HepG2 (cell line): ENCODE measurements at regions not wholly inside any gene's neighbourhood (a gene's known extent, or its start where the extent isn't known, plus 50 kb on each side); places are given as distances from the start of the nearest gene placed in this dataset.

ENCODE experiments used
- ATAC-seq: fragments of 200-7000 bp; cut with Tn5 transposase; 3 replicates; pipeline ENCODE4 v1.9.1; 2020; ENCODE audit warnings: mild to moderate bottlenecking, moderate library complexity
- BruUV-seq: library from RNA; stranded (reverse); fragments of 400-500 nt; replicated peaks from 2 replicates; lab custom pipeline; 2021; lab: Mats Ljungman, UMichigan
- CTCF ChIA-PET: fragments of 300-600 bp; formaldehyde crosslinking; extraction: SDS; loops from one replicate; lab custom pipeline; 2021; ENCODE audit warnings: low total read pairs, inconsistent platforms, low intra/inter-chr PET ratio; lab: Yijun Ruan, JAX
- POLR2A ChIA-PET: fragments of 350-600 bp; sonication (Branson Sonifier 250); formaldehyde crosslinking; loops from one replicate; lab custom pipeline; 2020; ENCODE audit warnings: antibody characterized with exemption, inconsistent platforms; lab: Yijun Ruan, JAX
- DNase-seq: peaks from one replicate; pipeline ENCODE4 v3.0.0-alpha.2; 2015; ENCODE audit warnings: low spot score
- FAIRE-seq: peaks from 3 replicates; lab custom pipeline; 2011; peaks lifted over from hg19 to GRCh38; lab: Jason Lieb, UNC
- H2AFZ ChIP-seq: one replicate; pipeline ENCODE4 v1.6.1; 2011; ENCODE audit warnings: low read length, inconsistent platforms
- H3K27ac ChIP-seq: fragments of 300-600 bp; 3 replicates; pipeline ENCODE4 v1.8.0; 2011; ENCODE audit warnings: mixed run types, mild to moderate bottlenecking, mixed read lengths, low read length, inconsistent platforms; ENCODE audit not compliant: insufficient read depth; ENCODE audit errors: extremely low read length
- H3K27me3 ChIP-seq, 2 experiments: fragments of 200-600 bp in 1 of 2; 2 replicates in 1 of 2; 3 replicates in 1 of 2; pipeline versions ENCODE4 v1.6.0 to v1.8.0; 2011; ENCODE audit warnings: low read length in 2 of 2, mild to moderate bottlenecking in 2 of 2, moderate library complexity in 2 of 2, inconsistent platforms in 1 of 2; ENCODE audit not compliant: insufficient read depth in 2 of 2, control insufficient read depth in 1 of 2
- H3K36me3 ChIP-seq, 2 experiments: fragments of 200-600 bp in 1 of 2; replicated peaks in 1 of 2; 2 replicates in 1 of 2; 3 replicates in 1 of 2; pipeline versions ENCODE4 v1.5.1 to v1.8.0; 2011; ENCODE audit warnings: low read length in 2 of 2, inconsistent platforms in 1 of 2; ENCODE audit not compliant: insufficient read depth in 2 of 2, control insufficient read depth in 1 of 2
- H3K4me1 ChIP-seq: 2 replicates; pipeline ENCODE4 v1.5.1; 2012; ENCODE audit warnings: low read length, inconsistent platforms; ENCODE audit not compliant: insufficient read depth
- H3K4me2 ChIP-seq: 2 replicates; pipeline ENCODE4 v1.6.0; 2011; ENCODE audit warnings: low read depth, low read length, inconsistent platforms
- H3K4me3 ChIP-seq, 3 experiments: fragments of 200-600 bp in 1 of 3; sonication (generic), shearing (Covaris generic) in 1 of 3; replicated peaks in 1 of 3; 2 replicates each; pipeline ENCODE4 v1.5.1; 2011 to 2016; ENCODE audit warnings: low read length in 3 of 3, inconsistent platforms in 2 of 3, low read depth in 2 of 3, mild to moderate bottlenecking in 2 of 3, control low read depth in 1 of 3, mixed read lengths in 1 of 3; ENCODE audit not compliant: insufficient read depth in 1 of 3
- H3K79me2 ChIP-seq: one replicate; pipeline ENCODE4 v1.6.1; 2011; ENCODE audit warnings: low read length, inconsistent platforms; ENCODE audit not compliant: insufficient read depth
- H3K9ac ChIP-seq: 2 replicates; pipeline ENCODE4 v1.6.0; 2011; ENCODE audit warnings: mild to moderate bottlenecking, low read depth, low read length, inconsistent platforms; ENCODE audit not compliant: insufficient read depth
- H3K9me3 ChIP-seq: 2 replicates; pipeline ENCODE4 v1.5.1; 2012; ENCODE audit warnings: mild to moderate bottlenecking, low read length
- H4K20me1 ChIP-seq: 2 replicates; pipeline ENCODE4 v1.6.0; 2011; ENCODE audit warnings: inconsistent platforms, mild to moderate bottlenecking, low read length, moderate library complexity; ENCODE audit not compliant: insufficient read depth
- CEBPG ChIP-seq: IDR thresholded peaks from 2 replicates; pipeline ENCODE4 v1.6.1; 2016
- MLLT10 ChIP-seq: sonication (generic); formaldehyde crosslinking; IDR thresholded peaks from 2 replicates; pipeline ENCODE4 v1.4.0; 2020; ENCODE audit warnings: missing genetic modification reagents
- ZBTB42 ChIP-seq: sonication (generic); formaldehyde crosslinking; IDR thresholded peaks from 2 replicates; pipeline ENCODE4 v1.5.0; 2020; ENCODE audit warnings: mild to moderate bottlenecking, missing genetic modification reagents
- ZFP36L1 ChIP-seq: sonication (generic); formaldehyde crosslinking; IDR thresholded peaks from 2 replicates; pipeline ENCODE4 v1.8.0; 2022; ENCODE audit warnings: mild to moderate bottlenecking, missing genetic modification reagents, moderate library complexity
- ZNF10 ChIP-seq: sonication (generic); formaldehyde crosslinking; IDR thresholded peaks from 2 replicates; pipeline ENCODE4 v1.4.0; 2020; ENCODE audit warnings: mild to moderate bottlenecking, low read depth, missing genetic modification reagents, borderline replicate concordance
- ZNF432 ChIP-seq: sonication (generic); formaldehyde crosslinking; IDR thresholded peaks from 2 replicates; pipeline ENCODE4 v1.5.0; 2020; ENCODE audit warnings: missing genetic modification reagents, mild to moderate bottlenecking, borderline replicate concordance
- ZNF660 ChIP-seq: sonication (generic); formaldehyde crosslinking; IDR thresholded peaks from 2 replicates; pipeline ENCODE4 v1.5.1; 2020; ENCODE audit warnings: mild to moderate bottlenecking, low read depth, missing genetic modification reagents, borderline replicate concordance
- ZNF678 ChIP-seq: sonication (generic); formaldehyde crosslinking; IDR thresholded peaks from 2 replicates; pipeline ENCODE4 v1.4.0; 2020; ENCODE audit warnings: mild to moderate bottlenecking, missing genetic modification reagents
- ZNF776 ChIP-seq: sonication (generic); formaldehyde crosslinking; IDR thresholded peaks from 2 replicates; pipeline ENCODE4 v1.4.0; 2020; ENCODE audit warnings: mild to moderate bottlenecking, missing genetic modification reagents
- WGBS: methylation state at CpG from one replicate; pipeline ENCODE4 v1.1.6; 2017; ENCODE audit warnings: low lambda C conversion rate; 5-methylcytosine and 5-hydroxymethylcytosine counted together
- in situ Hi-C: cut with HindIII; loops from 2 replicates; pipeline ENCODE4 v1.10.0; 2017; ENCODE audit warnings: low pct_unique_long_range_greater_than_20kb; ENCODE audit not compliant: extremely low pct_ligation_motif_present
- intact Hi-C: fragments of 100-400 bp; cut with micrococcal nuclease; formaldehyde crosslinking; loops from one replicate; pipeline ENCODE4 v1.10.0; 2022; ENCODE audit not compliant: unreplicated experiment
- TF ChIP-seq, protein P1 (sequence below): sonication (generic); formaldehyde crosslinking; IDR thresholded peaks from 2 replicates; pipeline ENCODE4 v1.9.0; 2021; ENCODE audit warnings: missing genetic modification reagents, borderline replicate concordance
- TF ChIP-seq, protein P2 (sequence below): sonication (generic); formaldehyde crosslinking; IDR thresholded peaks from 2 replicates; pipeline ENCODE4 v1.4.0; 2020; ENCODE audit warnings: missing genetic modification reagents, borderline replicate concordance
- TF ChIP-seq, protein P3 (sequence below): sonication (generic); formaldehyde crosslinking; IDR thresholded peaks from 2 replicates; pipeline ENCODE4 v1.4.0; 2020; ENCODE audit warnings: missing genetic modification reagents

DNA sequence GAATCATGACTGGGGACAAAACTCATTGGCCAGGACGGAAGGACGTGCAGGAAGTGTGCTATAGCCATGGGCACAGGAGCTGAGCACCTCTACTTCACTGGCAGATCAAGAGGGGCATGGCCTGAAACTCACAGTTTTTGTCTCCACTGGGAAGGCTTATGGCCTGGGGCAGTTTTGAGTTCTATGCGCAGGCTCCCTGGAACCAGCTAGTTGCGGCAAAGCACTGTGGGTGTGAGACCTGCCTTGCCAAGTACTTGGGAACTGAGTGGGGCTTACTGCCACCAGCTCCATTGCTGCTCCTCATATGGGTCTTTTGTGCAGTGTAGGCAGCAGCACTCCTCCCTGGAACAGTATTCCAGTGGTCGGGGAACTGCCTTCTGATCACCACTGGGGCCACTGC lies 282.6 kb upstream of the EYS start (continued):
- TF ChIP-seq ZNF660 (CRISPR knock-in tag) (no peak), ZNF10 (no peak), ZBTB42 (CRISPR knock-in tag) (no peak), ZFP36L1 (no peak), ZNF776 (no peak), ZNF432 (CRISPR knock-in tag) (no peak)
- TF ChIP-seq, protein P1, sequence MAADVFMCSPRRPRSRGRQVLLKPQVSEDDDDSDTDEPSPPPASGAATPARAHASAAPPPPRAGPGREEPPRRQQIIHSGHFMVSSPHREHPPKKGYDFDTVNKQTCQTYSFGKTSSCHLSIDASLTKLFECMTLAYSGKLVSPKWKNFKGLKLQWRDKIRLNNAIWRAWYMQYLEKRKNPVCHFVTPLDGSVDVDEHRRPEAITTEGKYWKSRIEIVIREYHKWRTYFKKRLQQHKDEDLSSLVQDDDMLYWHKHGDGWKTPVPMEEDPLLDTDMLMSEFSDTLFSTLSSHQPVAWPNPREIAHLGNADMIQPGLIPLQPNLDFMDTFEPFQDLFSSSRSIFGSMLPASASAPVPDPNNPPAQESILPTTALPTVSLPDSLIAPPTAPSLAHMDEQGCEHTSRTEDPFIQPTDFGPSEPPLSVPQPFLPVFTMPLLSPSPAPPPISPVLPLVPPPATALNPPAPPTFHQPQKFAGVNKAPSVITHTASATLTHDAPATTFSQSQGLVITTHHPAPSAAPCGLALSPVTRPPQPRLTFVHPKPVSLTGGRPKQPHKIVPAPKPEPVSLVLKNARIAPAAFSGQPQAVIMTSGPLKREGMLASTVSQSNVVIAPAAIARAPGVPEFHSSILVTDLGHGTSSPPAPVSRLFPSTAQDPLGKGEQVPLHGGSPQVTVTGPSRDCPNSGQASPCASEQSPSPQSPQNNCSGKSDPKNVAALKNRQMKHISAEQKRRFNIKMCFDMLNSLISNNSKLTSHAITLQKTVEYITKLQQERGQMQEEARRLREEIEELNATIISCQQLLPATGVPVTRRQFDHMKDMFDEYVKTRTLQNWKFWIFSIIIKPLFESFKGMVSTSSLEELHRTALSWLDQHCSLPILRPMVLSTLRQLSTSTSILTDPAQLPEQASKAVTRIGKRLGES, result no peak

DNA sequence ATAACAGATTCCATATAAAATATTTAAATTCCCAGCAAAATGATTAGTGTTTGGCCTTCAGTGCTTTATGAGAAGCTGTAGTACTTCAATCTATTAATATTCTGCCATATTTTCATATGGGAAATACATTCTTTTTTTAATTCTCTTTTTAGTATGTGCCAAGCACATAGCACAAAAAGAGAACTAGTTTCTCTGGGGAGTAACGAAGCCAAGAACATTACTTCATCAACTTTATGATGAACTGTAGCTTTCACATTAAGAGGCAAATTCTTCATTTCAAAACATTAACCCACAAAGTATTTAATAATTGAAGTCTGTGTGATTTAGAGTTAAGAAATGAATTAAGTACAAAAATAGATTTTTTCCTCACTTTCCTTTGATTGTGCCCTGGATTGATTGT lies 281.0 kb upstream of the EYS start:
- Histone ChIP-seq H3K4me2 (no peak overlapping the region), H3K79me2 (no peaks in the 10 kb centered on the region), H3K4me3 (no peak overlapping the region), H3K9ac (no peak overlapping the region), H3K27me3 (no peaks in the 10 kb centered on the region), H3K4me1 (no peaks in the 10 kb centered on the region), H2AFZ (no peak overlapping the region), H3K27ac (no peak overlapping the region), H3K9me3 (no peaks in the 10 kb centered on the region), H3K36me3 (no peaks in the 10 kb centered on the region), H4K20me1 (no peaks in the 10 kb centered on the region)
- TF ChIP-seq, protein P2, sequence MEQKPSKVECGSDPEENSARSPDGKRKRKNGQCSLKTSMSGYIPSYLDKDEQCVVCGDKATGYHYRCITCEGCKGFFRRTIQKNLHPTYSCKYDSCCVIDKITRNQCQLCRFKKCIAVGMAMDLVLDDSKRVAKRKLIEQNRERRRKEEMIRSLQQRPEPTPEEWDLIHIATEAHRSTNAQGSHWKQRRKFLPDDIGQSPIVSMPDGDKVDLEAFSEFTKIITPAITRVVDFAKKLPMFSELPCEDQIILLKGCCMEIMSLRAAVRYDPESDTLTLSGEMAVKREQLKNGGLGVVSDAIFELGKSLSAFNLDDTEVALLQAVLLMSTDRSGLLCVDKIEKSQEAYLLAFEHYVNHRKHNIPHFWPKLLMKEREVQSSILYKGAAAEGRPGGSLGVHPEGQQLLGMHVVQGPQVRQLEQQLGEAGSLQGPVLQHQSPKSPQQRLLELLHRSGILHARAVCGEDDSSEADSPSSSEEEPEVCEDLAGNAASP (CRISPR knock-in tag), result no peak
- TF ChIP-seq MLLT10 (no peak), CEBPG (CRISPR knock-in tag) (no peak), ZNF678 (no peak)
- TF ChIP-seq, protein P3, sequence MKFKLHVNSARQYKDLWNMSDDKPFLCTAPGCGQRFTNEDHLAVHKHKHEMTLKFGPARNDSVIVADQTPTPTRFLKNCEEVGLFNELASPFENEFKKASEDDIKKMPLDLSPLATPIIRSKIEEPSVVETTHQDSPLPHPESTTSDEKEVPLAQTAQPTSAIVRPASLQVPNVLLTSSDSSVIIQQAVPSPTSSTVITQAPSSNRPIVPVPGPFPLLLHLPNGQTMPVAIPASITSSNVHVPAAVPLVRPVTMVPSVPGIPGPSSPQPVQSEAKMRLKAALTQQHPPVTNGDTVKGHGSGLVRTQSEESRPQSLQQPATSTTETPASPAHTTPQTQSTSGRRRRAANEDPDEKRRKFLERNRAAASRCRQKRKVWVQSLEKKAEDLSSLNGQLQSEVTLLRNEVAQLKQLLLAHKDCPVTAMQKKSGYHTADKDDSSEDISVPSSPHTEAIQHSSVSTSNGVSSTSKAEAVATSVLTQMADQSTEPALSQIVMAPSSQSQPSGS (CRISPR knock-in tag), result no peak
- FAIRE-seq, result no peak
- no peak for ATAC-seq
- in situ Hi-C loops (no loop called here), intact Hi-C loops (no loop called here)
- POLR2A ChIA-PET, result no interaction called here
- no peak for DNase-seq
- CTCF ChIA-PET, result no interaction called here
- WGBS, result 2% methylated on average over 1 of the region's 1 CpG
- no TSS peak for BruUV-seq
